ENCODE measurements at regions not wholly inside any gene's neighbourhood (a gene's known extent, or its start where the extent isn't known, plus 50 kb on each side); places are given as distances from the start of the nearest gene placed in this dataset.

DNA sequence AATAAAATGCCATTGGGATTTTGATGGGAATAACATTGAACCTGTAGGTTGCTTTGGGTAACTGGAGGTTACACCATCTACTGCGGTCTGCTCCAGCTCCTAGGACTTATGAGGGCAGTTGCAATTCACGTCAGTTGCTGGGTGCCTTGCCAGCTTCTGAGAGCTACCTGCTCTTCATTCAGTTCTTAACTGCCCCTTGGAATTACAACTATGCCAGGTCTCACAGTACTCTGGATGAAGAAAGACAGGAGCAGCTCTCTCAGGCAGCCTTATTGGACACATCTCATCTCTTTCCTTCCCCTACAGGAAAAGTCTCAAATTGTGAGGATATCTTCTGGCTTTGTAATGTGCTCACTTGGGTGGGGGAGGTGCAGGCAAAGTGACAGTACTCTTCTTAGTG lies 1643.3 kb downstream of the GRIK2 start:
- H3K9me3 ChIP-seq: no peaks in the 10 kb centered on the region

DNA sequence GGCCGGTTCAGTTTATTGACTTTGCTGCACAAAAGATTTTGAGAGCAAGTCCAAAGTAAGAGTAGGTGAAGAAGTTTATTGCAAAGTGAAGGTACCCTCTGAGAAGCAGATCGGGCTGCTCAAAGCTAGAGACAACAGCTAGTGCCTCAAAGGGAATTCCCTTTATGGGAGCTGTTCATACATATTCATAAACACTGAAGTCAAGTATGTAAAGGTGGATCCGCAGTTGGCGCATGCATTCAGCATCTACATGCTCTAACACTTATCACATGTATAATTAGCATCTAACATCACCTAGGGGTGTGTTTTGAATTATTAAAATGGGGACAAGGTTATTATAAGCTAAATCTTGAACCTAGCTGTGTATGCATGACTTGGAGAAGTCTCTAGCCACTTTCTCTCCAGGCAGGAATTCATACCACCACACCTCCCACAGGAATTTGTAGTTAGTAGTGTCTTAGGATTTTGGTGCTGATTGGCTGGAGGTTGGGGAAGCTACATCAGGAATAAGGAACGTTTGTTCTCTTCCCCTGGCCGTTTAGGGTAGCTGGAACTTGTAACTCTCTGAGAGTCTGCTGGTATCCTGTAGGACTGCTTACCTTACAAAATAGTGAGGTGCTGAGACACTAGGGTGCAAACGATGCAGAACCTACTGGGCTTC lies 1633.9 kb downstream of the GRIK2 start:
- intact Hi-C loops (cut with DNase I): no loop called here
- 52% methylated on average over 7 of the region's 7 CpGs for WGBS (ENCODE audit: insufficient coverage, low coverage, low lambda C conversion rate, missing lambda C conversion rate)
- H3K4me1 ChIP-seq: no peaks in the 10 kb centered on the region
- H3K27me3 ChIP-seq: no peaks in the 10 kb centered on the region
- H3K4me3 ChIP-seq: no peak overlapping the region
- H3K27ac ChIP-seq: no peak overlapping the region
- no peak for DNase-seq
- no peak for ATAC-seq
- no peaks in the 10 kb centered on the region for H3K36me3 ChIP-seq
- no peaks in the 10 kb centered on the region for H3K9me3 ChIP-seq
- TF ChIP-seq POLR2A (IDR thresholded peaks at IDR 0.05): no peak
- TF ChIP-seq, protein P1, sequence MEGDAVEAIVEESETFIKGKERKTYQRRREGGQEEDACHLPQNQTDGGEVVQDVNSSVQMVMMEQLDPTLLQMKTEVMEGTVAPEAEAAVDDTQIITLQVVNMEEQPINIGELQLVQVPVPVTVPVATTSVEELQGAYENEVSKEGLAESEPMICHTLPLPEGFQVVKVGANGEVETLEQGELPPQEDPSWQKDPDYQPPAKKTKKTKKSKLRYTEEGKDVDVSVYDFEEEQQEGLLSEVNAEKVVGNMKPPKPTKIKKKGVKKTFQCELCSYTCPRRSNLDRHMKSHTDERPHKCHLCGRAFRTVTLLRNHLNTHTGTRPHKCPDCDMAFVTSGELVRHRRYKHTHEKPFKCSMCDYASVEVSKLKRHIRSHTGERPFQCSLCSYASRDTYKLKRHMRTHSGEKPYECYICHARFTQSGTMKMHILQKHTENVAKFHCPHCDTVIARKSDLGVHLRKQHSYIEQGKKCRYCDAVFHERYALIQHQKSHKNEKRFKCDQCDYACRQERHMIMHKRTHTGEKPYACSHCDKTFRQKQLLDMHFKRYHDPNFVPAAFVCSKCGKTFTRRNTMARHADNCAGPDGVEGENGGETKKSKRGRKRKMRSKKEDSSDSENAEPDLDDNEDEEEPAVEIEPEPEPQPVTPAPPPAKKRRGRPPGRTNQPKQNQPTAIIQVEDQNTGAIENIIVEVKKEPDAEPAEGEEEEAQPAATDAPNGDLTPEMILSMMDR (IDR thresholded peaks at IDR 0.05): no peak

More for the DNA sequence above, 1643.3 kb downstream of the GRIK2 start:
- Histone ChIP-seq H3K27ac (no peak overlapping the region), H3K36me3 (no peaks in the 10 kb centered on the region), H3K27me3 (no peaks in the 10 kb centered on the region), H3K4me3 (no peak overlapping the region), H3K4me1 (no peaks in the 10 kb centered on the region)
- DNase-seq (no peak), ATAC-seq (no peak)
- TF ChIP-seq, protein P1 (IDR thresholded peaks at IDR 0.05): no peak
- no peak for TF ChIP-seq POLR2A (IDR thresholded peaks at IDR 0.05)
- WGBS (ENCODE audit: insufficient coverage, low coverage, low lambda C conversion rate, missing lambda C conversion rate): 64% methylated on average over 2 of the region's 2 CpGs
- intact Hi-C loops (cut with DNase I): no loop called here

DNA sequence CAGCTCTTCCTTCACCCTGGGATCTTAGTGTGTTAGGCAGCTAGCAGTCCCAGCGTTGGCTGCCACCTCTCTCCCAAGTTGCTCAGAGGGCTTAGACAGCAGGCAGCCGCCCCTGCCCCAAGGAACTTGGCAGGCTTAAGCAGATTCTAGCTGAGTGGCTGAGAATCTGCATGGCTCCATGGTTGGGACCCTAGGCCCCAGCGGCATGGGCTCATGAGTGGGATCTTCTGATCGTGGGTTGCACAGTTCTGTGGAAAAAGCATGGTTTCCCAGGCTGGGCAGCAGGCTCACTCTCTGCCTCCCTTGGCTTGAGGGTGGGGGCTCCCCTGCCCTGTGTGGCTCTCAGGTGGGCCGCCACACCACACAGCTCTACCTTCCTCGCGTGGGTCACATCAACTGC lies 1624.9 kb downstream of the GRIK2 start:
- Histone ChIP-seq H3K36me3 (no peaks in the 10 kb centered on the region), H3K27ac (no peak overlapping the region), H3K27me3 (no peaks in the 10 kb centered on the region), H3K9me3 (no peaks in the 10 kb centered on the region), H3K4me1 (no peaks in the 10 kb centered on the region), H3K4me3 (no peak overlapping the region)
- TF ChIP-seq, protein P1 (IDR thresholded peaks at IDR 0.05): no peak
- TF ChIP-seq POLR2A (IDR thresholded peaks at IDR 0.05): no peak
- intact Hi-C loops (cut with DNase I): no loop called here
- no peak for ATAC-seq
- WGBS (ENCODE audit: insufficient coverage, low coverage, low lambda C conversion rate, missing lambda C conversion rate): no CpG with 5 or more reads among the region's 7 CpGs
- no peak for DNase-seq

GRCh38 chr6:103017878-103018277 lies 1624.4 kb downstream of the GRIK2 start:
- Histone ChIP-seq H3K27ac (no peak overlapping the region), H3K4me1 (no peaks in the 10 kb centered on the region), H3K4me3 (no peak overlapping the region), H3K27me3 (no peaks in the 10 kb centered on the region), H3K9me3 (peaks cover 0 to 1% (median 0%) of the 10 kb centered on the region in 4 donors), H3K36me3 (no peaks in the 10 kb centered on the region)
- TF ChIP-seq POLR2A (IDR thresholded peaks at IDR 0.05): no peak
- TF ChIP-seq, protein P1 (IDR thresholded peaks at IDR 0.05): no peak
- DNase-seq: no peak
- 60% methylated on average over 2 of the region's 9 CpGs for WGBS (ENCODE audit: insufficient coverage, low coverage, low lambda C conversion rate, missing lambda C conversion rate)
- no peak for ATAC-seq
- intact Hi-C loops (cut with DNase I): no loop called here
